DND-41 (cell line): ENCODE measurements at regions not wholly inside any gene's neighbourhood (a gene's known extent, or its start where the extent isn't known, plus 50 kb on each side); places are given as distances from the start of the nearest gene placed in this dataset.

Experiments
- ATAC-seq: fragments of 200-7000 bp; cut with Tn5 transposase; 3 replicates; pipeline ENCODE4 v1.9.1; 2021; ENCODE audit warnings: low read depth; ENCODE audit not compliant: insufficient read depth
- DNase-seq: peaks from one replicate; pipeline ENCODE4 v3.0.0-alpha.2; 2020
- H2AFZ ChIP-seq: 2 replicates; pipeline ENCODE4 v1.6.0; 2012; ENCODE audit warnings: low read depth, low read length
- H3K27ac ChIP-seq: 2 replicates; pipeline ENCODE4 v1.5.1; 2012; ENCODE audit warnings: low read length, inconsistent platforms
- H3K27me3 ChIP-seq: fragments of 200-600 bp; sonication (generic); 2 replicates; pipeline ENCODE4 v1.6.0; 2012; ENCODE audit warnings: low read length, mild to moderate bottlenecking, inconsistent platforms; ENCODE audit not compliant: insufficient read depth, poor library complexity
- H3K36me3 ChIP-seq: 2 replicates; pipeline ENCODE4 v1.5.1; 2012; ENCODE audit warnings: low read length, inconsistent platforms; ENCODE audit not compliant: insufficient read depth
- H3K4me1 ChIP-seq: 2 replicates; pipeline ENCODE4 v1.5.1; 2012; ENCODE audit warnings: mild to moderate bottlenecking, low read length; ENCODE audit not compliant: insufficient read depth
- H3K4me2 ChIP-seq: 2 replicates; pipeline ENCODE4 v1.6.0; 2012; ENCODE audit warnings: mild to moderate bottlenecking, moderate library complexity, low read length, inconsistent platforms; ENCODE audit not compliant: insufficient read depth
- H3K4me3 ChIP-seq, 2 experiments: fragments of 200-600 bp in 1 of 2; shearing (Covaris generic) in 1 of 2; 2 replicates each; pipeline ENCODE4 v1.5.1; 2012 to 2016; ENCODE audit warnings: inconsistent platforms in 2 of 2, low read length in 2 of 2, mild to moderate bottlenecking in 2 of 2, low read depth in 1 of 2, moderate library complexity in 1 of 2
- H3K79me2 ChIP-seq: 2 replicates; pipeline ENCODE4 v1.6.0; 2012; ENCODE audit warnings: low read length, inconsistent platforms; ENCODE audit not compliant: insufficient read depth
- H3K9ac ChIP-seq: 2 replicates; pipeline ENCODE4 v1.6.0; 2012; ENCODE audit warnings: low read depth, mild to moderate bottlenecking, inconsistent platforms, low read length, moderate library complexity
- H3K9me3 ChIP-seq: 2 replicates; pipeline ENCODE4 v1.5.1; 2012; ENCODE audit warnings: low read length, moderate library complexity, mild to moderate bottlenecking, inconsistent platforms; ENCODE audit not compliant: insufficient read depth, severe bottlenecking
- H4K20me1 ChIP-seq: 2 replicates; pipeline ENCODE4 v1.6.0; 2012; ENCODE audit warnings: low read length; ENCODE audit not compliant: insufficient read depth
- CTCF ChIP-seq: IDR thresholded peaks from 2 replicates; pipeline ENCODE4 v1.5.1; 2012; ENCODE audit warnings: borderline replicate concordance, low read length, moderate library complexity, mild to moderate bottlenecking; ENCODE audit not compliant: poor library complexity, severe bottlenecking; ENCODE audit errors: extremely low read depth
- EZH2 ChIP-seq: IDR thresholded peaks from 3 replicates; pipeline ENCODE4 v1.6.1; 2012; ENCODE audit warnings: borderline replicate concordance, low read depth, mild to moderate bottlenecking, moderate library complexity, low read length, inconsistent platforms; ENCODE audit not compliant: severe bottlenecking

- Histone ChIP-seq H4K20me1 (no peaks in the 10 kb centered on the region), H3K9ac (no peak overlapping the region), H2AFZ (no peak overlapping the region), H3K27ac (no peak overlapping the region), H3K36me3 (no peaks in the 10 kb centered on the region), H3K4me1 (no peaks in the 10 kb centered on the region), H3K79me2 (no peaks in the 10 kb centered on the region), H3K4me3 (no peak overlapping the region), H3K4me2 (no peak overlapping the region), H3K9me3 (no peaks in the 10 kb centered on the region), H3K27me3 (no peaks in the 10 kb centered on the region)
- TF ChIP-seq CTCF (no peak), EZH2 (no peak)
- ATAC-seq (no peak), DNase-seq (no peak)
Measured at GRCh38 chr3:73299184-73299691, 237.8 kb downstream of the EBLN2 start.

GRCh38 chr3:73314151-73314951 is 252.9 kb downstream of the EBLN2 start:
- Histone ChIP-seq H3K27me3 (peaks cover 6% of the 10 kb centered on the region), H3K9ac (no peak overlapping the region), H3K4me2 (no peak overlapping the region), H3K9me3 (no peaks in the 10 kb centered on the region), H2AFZ (no peak overlapping the region), H3K27ac (no peak overlapping the region), H3K36me3 (no peaks in the 10 kb centered on the region), H3K4me3 (no peak overlapping the region), H3K4me1 (no peaks in the 10 kb centered on the region), H4K20me1 (no peaks in the 10 kb centered on the region), H3K79me2 (no peaks in the 10 kb centered on the region)
- DNase-seq (no peak), ATAC-seq (no peak)
- TF ChIP-seq EZH2, result no peak
- TF ChIP-seq CTCF, result no peak

GRCh38 chr3:73315706-73316105 is 254.2 kb downstream of the EBLN2 start:
- Histone ChIP-seq H3K9ac (no peak overlapping the region), H3K4me3 (no peak overlapping the region), H3K79me2 (no peaks in the 10 kb centered on the region), H3K4me2 (no peak overlapping the region), H3K36me3 (no peaks in the 10 kb centered on the region), H3K9me3 (no peaks in the 10 kb centered on the region), H3K27me3 (peaks cover 6% of the 10 kb centered on the region), H4K20me1 (no peaks in the 10 kb centered on the region), H3K4me1 (no peaks in the 10 kb centered on the region), H2AFZ (no peak overlapping the region), H3K27ac (no peak overlapping the region)
- DNase-seq, result no peak
- no peak for TF ChIP-seq EZH2
- no peak for TF ChIP-seq CTCF
- no peak for ATAC-seq
